HL-60 (cell line): ENCODE measurements at regions not wholly inside any gene's neighbourhood (a gene's known extent, or its start where the extent isn't known, plus 50 kb on each side); places are given as distances from the start of the nearest gene placed in this dataset.

ENCODE experiments used
- POLR2AphosphoS5 ChIP-seq: IDR thresholded peaks from 2 replicates; pipeline ENCODE4 v1.6.1; 2012; ENCODE audit warnings: low read depth
- TF ChIP-seq, protein P1 (sequence below): IDR thresholded peaks from one replicate; pipeline ENCODE4 v1.5.1; 2011; ENCODE audit warnings: low read length, control low read depth, inconsistent platforms; ENCODE audit not compliant: insufficient read depth

- TF ChIP-seq, protein P1, sequence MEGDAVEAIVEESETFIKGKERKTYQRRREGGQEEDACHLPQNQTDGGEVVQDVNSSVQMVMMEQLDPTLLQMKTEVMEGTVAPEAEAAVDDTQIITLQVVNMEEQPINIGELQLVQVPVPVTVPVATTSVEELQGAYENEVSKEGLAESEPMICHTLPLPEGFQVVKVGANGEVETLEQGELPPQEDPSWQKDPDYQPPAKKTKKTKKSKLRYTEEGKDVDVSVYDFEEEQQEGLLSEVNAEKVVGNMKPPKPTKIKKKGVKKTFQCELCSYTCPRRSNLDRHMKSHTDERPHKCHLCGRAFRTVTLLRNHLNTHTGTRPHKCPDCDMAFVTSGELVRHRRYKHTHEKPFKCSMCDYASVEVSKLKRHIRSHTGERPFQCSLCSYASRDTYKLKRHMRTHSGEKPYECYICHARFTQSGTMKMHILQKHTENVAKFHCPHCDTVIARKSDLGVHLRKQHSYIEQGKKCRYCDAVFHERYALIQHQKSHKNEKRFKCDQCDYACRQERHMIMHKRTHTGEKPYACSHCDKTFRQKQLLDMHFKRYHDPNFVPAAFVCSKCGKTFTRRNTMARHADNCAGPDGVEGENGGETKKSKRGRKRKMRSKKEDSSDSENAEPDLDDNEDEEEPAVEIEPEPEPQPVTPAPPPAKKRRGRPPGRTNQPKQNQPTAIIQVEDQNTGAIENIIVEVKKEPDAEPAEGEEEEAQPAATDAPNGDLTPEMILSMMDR: no peak
- no peak for TF ChIP-seq POLR2AphosphoS5
Measured at GRCh38 chr10:7101451-7101850, 309.4 kb downstream of the SFMBT2 start.
